ENCODE measurements at regions not wholly inside any gene's neighbourhood (a gene's known extent, or its start where the extent isn't known, plus 50 kb on each side); places are given as distances from the start of the nearest gene placed in this dataset.
"Not testable (repeated sequence)": the region's sequence is repeated elsewhere in the genome, so short reads cannot be mapped to it uniquely, and the experiment has no call there.

DNA sequence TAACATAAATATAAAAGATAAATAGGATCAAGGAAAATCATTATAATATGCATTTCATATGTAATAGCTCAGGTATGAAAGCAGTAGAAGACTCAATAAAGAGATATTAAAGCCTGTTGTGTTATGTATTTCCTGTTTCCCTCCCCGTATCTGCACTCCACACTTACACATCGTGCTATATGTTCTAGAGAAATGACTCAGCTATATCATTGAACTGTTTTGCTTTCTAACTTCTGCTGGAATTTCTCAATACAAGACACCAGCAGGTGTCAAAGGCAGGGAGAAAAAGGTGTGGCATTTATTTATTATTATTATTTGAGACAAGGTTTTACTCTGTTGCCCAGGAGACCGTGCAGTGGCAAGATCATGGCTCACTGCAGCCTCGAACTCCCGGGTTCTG is 842.8 kb upstream of the CNTN5 start:
- DNase-seq (ENCODE audit: low spot score) = no peak

DNA sequence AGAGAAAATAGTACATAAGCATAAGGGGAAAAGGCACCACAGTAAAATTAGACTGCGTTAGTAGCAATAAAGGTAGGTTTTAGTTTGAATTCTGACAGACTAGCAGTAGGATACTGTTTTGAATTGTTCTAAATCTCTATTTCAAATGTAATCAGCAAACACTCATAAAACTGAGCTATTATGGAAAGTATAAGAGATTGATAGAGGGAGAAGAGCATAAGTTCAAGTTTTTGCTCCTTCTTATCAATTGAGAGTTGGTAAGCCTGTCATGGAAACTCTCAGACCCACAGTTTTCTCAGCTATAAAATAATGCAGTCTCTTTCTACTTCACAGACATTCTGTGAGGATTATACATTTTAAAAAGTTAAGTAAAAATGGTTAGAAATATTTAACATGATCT is 840.2 kb upstream of the CNTN5 start:
- no peak for DNase-seq (ENCODE audit: low spot score)

DNA sequence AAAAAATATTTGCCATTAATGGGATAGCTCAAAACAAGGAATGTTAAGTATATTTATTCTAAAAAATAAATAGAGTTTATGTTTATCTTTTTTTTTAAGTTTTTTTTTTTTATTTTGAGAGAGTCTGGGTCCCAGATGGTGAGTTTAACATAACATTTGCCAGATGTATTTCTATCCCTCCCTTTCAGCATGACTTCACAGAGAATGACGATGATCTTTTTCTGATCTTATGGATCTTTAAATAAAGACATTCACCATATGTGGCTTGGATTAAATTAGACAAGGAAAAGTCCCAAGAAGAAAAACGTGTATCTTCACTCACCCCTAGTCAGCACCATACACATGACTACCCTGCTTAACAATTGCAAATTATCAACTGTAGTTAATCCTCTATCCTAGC is 839.8 kb upstream of the CNTN5 start:
- no peak for DNase-seq (ENCODE audit: low spot score)

DNA sequence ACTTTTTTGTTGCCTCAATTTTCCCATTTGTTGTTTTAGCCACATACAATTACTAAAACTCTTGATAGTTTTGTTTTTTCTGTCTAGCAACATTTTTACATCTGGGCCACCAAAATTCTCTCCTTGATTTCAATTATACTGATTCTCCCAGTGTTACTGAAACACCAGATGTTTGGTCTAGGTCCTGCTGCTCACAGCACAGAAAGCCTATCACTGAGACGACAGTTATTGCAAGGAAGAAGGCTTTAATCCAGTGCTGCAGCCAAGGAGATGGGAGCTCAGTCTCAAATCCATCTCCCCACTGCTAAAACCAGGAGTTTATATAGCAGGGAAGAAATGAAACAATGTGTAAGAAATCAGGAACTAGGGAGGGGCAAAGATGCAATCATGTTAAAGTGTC is 837.7 kb upstream of the CNTN5 start:
- DNase-seq (ENCODE audit: low spot score) = no peak

DNA sequence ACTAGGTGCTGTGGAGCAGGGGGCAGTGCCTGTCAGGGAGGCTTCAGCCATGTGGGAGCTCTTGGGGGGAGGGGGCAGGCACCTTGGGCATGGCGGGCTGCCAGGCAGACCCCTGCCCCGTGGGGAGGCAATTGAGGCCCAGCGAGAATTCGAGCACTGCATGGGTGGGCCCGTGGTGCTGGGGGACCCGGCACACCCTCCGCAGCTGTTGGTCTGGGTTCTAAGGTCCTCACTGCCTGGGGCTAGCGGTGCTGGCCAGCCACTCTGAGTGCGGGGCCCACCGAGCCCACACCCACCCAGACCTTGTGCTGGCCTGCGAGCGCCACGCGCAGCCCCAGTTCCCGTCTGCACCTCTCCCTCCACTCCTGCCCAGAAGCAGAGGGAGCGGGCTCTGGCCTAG is 835.5 kb upstream of the CNTN5 start:
- no peak for DNase-seq (ENCODE audit: low spot score)

DNA sequence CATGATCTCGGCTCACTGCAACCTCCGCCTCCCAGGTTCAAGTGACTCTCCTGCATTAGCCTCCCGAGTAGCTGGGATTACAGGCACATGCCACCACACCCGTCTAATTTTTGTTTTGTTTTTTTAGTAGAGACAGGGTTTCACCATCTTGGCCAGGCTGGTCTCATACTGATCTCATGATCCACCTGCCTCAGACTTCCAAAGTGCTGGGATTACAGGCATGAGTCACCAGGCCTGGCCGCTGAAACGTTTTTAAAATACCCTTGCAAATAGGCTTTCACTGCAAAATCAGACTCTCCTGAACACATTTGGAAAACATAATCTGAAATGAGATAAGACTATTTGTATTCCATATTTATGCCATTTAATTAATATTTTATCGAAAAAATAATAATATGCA is 826.1 kb upstream of the CNTN5 start:
- DNase-seq (ENCODE audit: low spot score) = no peak

DNA sequence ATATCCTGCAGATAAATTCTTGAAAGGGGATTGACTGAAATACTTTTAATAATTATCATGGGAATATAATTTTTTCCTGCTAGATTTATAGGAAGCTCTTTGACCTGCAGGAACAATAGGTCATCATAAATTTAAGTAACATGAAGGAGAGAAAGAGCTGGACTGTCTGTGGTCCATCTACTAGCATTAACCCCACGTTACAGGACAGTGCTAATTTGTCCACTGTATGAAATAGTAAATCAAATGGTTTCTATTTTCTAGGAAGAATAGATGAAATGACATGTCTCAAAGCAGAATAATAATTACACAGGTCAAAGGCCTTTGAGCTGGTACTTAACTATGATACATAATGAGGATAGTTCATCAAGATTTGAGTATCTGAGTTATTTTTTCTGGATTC is 825.4 kb upstream of the CNTN5 start:
- no peak for DNase-seq (ENCODE audit: low spot score)

DNA sequence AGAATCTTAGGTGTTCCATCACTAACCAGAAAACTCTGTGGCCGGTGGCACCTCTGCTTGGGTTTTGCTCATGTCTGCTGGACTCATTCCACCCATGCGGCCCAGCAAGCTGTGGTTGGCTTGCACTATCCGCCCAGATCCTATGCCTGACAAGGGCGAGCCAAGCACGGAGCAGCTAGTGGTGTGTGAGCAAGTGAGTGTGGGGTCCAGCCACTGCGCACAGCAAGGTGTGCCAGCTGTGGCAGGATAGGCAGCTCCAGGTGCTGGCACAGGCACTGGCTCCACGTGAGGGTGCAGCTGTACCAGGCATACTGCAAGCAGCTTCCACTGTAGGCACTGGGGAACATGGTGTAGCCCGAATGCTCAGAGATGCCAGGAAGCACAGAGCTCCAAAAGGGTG is 813.7 kb upstream of the CNTN5 start:
- DNase-seq (ENCODE audit: low spot score) = no peak

DNA sequence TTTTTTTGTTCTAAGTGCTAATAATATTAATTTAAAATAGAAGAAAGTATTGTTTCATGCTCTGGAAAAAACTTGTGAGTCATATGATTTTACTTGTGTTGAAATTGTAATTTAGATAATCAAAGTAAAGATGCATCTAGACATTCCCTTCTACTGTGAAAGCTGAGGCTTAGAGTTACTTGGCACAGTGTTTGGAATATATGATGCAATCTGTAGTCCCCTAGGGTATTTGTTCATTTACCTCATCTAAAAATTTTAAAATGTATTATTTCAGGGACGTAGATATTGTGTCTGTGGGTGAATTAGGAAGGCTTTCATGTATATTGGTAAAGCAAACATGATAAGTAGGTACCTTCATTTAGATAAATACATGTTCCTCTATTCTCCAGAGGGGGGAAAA is 793.5 kb upstream of the CNTN5 start:
- no peak for DNase-seq (ENCODE audit: low spot score)

DNA sequence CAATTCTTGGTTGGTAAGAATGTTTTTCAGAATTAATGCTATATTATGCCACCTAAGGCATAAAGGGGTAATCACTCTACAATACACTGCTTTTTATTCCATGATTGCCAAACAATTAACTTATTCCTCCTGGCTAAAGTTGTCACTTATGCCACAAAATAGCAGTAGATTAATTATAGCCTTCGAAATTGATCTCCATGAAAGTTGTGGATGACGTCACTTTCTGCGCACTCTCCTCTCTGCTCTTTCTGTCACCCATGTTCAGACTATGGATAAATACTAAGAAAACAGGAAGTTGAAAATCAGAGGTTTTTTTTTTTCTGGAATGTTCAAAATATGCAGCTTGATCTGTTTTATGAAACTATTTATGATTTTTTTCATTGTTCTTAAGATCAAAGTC is 790.1 kb upstream of the CNTN5 start:
- no peak for DNase-seq (ENCODE audit: low spot score)

DNA sequence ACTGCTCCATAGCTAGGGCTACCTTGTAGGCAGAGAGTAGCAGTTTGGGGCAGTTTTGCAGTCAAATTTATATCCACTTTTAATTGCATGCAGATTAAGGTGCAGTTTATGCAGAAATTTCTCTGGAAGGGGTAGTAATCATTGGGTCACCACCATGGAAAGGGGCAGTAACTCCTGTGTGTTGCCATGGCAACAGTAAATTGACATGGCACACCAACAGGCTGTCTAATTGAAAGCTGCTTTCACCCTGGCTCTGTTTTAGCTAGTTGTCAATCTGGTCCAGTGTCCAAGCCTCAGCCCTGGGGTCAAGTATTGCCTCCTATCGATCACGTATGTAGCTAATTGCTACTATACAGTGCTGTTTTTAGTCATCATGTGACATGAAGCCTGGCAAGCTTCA is 786.1 kb upstream of the CNTN5 start:
- DNase-seq (ENCODE audit: low spot score) = no peak

DNA sequence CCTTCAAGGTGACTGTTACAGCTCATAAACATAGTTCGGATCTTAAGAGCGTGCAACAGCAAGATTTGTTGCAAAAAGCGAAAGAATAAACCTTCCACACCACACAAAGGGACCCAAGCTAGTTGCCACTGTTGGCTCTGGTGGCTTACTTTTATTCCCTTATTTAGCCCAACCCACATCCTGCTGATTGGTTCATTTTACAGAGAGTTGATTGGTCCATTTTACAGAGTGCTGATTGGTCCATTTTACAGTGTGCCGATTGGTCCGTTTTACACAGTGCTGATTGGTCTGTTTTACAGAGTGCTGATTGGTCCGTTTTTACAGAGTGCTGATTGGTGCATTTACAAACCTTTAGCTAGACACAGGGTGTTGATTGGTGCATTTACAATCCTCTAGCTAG is 776.9 kb upstream of the CNTN5 start:
- no peak for DNase-seq (ENCODE audit: low spot score)

DNA sequence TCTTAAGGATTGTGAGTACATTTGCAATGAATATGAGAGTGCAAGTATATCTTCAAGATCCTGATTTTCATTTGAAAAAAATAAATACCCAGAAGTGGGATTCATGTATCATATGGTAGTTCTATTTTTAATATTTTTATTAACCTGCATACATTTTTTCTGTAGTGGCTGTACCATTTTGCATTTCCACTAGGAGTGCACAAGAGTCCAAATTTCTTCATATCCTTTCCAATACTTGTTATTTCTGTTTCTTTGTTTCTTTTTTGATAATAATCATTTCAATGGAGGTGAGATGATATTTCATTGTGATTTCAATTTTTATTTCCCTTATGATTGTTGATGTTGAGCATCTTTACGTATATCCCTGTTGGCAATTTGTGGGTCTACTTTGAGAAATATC is 759.8 kb upstream of the CNTN5 start:
- DNase-seq (ENCODE audit: low spot score) = no peak

DNA sequence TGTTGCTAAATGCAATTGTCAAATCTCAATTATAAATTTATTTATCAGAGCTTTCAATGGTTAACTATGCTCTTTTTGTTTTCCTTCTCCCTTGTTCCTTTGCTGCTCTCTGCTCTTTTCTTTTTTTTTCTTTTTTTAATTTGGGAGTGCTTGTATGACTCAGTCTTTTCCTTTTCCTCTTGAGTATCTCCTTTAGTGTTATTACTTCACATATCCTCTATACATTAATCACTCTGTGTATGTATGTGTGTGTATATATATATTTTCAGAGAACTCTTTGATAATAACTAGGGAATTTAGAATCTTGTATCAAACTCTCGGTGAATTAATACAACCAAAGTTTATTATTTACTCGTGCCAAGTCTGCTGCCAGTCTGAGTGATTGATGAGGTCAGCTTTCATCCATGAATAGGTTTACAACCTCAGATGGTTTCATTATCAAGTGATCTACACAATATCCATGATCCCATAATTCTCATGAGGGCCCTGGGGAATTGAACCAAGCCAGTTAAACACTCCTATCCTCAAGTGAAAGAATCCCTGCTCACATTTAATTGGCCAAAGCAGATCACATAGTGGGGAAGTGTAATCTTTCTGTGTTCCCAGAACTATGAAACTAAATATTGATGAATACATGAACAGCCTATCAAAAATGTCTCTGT is 743.4 kb upstream of the CNTN5 start:
- DNase-seq (ENCODE audit: low spot score) = no peak

DNA sequence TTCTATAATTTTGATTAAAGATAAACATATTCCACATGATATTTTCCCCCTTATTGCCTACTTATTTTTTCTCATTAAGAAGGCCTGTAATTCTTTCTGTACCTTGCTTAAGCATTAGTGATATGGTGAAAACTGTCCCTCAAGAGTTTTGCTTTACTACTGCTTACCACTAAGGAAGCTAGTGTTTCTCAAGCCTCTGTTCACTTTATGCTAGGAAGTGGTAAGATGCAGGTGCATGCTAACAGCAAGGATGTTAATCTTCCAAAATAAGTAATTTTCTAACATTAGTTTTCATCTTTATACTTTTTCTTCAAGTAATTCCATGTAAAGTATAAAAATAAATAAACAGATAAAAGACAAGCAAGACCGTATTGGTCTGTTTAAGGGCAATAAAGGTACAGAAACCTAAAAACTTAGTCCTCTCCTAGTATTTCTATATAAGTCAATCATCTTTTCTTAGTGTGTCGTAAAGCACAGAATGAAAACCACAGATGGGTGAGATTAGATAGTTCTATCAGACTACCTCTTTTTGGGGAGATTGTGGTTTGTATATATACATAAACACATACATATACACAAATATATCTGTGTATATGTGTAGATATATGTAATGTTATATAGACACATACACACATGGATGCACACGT is 731.0 kb upstream of the CNTN5 start:
- no peak for DNase-seq (ENCODE audit: low spot score)

DNA sequence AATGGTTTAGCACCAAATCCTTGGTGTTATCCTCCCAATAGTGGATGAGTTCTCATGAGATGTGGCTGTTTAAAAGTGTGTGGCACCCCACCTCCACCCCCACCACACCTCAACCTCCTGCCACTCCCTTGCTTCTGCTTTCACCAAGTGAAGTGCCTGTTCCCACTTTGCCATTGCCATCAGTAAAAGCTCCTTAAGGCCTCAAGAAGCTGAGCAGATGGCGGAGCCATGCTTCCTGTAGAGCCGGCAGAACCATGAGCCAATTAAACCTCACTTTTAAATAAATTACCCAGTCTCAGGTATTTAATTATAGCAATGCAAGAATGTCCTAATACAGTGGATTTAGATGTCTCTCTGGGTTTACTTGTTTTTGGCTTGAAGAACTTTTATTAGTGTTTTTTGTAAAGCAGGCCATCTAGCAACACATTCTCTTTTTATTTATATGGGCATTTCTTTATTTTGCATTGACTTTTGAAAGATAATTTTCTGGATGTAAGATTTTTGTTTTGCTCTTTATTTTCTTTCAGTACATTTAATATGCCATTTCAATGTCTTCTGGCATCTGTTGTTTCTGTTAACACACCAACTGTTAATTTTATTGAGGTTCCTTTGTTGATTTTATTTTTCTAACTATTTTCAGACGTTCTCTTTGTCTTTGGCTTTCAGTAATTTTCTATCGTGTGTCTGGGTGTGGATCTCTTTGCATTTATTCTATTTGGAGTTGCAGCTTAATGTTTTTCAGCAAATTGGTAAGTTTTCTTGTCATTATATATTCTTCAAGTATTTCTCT is 724.5 kb upstream of the CNTN5 start:
- DNase-seq (ENCODE audit: low spot score) = no peak

DNA sequence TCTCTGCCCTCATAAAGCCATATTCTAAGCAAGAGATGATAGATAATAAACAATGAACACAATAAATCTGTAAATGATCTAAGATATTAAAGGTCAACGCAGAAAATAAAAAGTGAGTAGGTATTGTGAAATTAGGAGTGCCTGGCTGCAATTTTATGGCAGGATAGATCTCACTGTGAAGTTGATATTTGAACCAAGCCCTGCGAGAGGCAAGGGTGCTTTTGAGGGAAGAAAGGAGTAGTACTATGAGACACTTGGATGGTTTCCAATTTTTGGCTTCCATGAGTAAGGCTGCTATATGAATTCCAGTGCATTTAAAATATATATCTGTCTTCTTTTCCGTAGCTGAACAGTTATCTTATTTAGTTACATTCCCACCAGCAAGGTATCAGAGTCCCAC is 720.0 kb upstream of the CNTN5 start:
- DNase-seq (ENCODE audit: low spot score) = no peak

DNA sequence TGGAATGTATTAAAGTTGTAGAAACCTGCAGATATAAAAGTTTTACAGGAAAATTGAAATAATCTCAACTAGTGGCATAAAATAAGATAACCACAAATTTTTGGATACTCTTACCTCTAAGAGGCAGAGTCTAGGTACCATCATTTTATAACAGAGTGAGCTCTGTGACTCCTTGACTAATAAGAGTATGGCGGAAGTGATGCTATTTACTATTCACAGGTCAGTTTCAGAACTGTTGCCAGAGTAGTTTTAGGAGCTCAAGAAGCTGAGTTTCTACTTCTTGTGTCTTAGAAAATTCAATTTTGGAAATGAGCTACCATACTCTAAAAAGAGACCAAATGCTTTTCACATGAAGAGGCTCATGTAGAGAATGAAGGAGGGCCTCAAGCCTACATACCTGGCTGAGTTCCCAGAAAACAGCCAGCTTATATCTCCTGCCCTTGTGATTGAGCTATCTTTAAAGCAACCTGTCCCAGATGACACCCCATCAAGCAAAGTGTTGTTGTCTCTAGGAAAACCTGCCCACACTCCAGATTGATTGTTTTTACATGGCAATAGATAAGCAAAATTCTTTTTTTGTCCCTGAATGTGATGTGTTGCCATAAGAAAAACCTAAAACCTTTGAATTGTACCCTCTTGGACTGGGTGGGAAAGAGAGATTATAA is 712.8 kb upstream of the CNTN5 start:
- DNase-seq (ENCODE audit: low spot score) = no peak

DNA sequence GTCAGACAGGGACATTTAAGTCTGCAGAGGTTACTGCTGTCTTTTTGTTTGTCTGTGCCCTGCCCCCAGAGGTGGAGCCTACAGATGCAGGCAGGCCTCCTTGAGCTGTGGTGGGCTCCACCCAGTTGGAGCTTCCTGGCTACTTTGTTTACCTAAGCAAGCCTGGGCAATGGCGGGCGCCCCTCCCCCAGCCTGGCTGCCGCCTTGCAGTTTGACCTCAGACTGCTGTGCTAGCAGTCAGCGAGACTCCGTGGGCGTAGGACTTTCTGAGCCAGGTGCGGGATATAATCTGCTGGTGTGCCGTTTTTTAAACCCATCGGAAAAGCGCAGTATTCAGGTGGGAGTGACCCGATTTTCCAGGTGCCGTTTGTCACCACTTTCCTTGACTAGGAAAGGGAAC is 690.4 kb upstream of the CNTN5 start:
- not testable (repeated sequence) for DNase-seq (ENCODE audit: low spot score)

DNA sequence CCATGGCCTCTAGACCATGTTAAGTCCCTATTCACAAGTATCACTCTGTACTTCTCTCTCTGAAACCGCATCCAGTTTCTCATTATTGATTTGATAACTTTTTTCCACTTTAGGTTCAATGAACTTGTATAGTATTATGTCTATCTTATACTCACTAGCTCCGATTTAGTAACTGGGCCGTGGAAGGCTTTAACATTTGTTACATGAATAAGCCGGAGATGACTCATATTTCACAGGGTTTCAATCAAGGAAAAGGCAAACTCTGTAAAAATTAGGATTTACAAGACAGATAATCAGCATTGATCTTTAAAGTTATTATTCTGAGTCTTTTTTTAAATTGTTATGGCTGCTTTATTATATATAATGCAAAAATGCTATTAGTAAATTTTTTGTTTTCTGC is 662.2 kb upstream of the CNTN5 start:
- no peak for DNase-seq (ENCODE audit: low spot score)

DNA sequence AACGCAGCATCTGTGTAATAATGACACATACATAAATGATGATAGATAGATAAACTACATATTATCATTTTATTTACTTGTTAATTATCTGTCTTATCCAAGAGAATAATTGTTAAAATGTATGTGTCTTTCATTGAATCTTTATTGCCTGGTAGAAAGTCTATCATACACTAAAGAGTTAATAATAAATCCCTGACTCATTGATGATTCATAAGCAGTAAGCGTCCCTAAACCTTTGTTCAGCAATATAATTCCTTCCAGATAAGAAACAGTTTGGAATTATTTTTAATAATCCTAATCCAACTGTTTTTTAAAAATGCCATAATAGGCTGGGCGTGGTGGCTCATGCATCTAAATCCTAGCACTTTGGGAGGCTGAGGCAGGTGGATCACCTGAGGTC is 655.6 kb upstream of the CNTN5 start:
- DNase-seq (ENCODE audit: low spot score) = peak; percentile 7

DNA sequence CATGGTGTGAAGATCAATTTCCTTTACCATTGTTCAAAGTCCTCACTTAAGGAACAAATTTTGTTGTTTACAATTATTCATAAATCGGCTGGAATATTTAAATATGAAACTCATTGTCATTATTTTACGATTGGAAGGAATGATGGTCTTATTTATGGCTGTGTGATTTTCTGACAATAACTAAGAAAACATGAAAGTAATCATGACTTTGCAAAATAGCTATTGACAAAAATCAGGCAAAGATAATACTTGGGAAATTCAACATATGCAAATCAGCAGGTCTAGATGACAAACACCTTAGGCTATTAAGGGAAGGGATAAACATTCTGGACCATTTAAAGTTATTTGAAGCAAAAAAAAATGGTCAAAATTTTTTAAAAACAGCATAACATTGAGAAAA is 654.8 kb upstream of the CNTN5 start:
- DNase-seq (ENCODE audit: low spot score) = no peak

DNA sequence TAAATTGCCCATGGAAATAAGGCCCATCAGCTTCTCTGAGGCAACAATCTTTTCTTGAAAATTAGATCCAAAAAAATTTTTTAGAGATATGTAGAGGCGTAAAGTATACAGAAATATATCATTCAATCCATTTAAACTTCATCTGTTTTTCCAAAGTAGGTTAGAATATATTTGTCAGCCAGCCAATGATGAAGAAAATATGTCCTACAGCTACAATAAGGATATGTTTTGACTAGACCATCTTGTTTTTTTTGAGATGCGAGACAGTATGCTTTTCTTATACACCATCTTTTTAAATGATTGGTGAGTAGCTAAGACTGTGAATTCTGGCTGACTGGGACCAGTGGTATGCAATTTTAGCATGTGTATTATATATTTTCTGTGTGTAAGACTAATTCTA is 630.4 kb upstream of the CNTN5 start:
- no peak for DNase-seq (ENCODE audit: low spot score)

Measured in LoVo (cell line).